K562 (cell line): ENCODE measurements at regions not wholly inside any gene's neighbourhood (a gene's known extent, or its start where the extent isn't known, plus 50 kb on each side); places are given as distances from the start of the nearest gene placed in this dataset.
A peak's percentile ranks its signal among the peaks of the same experiment; 100 is the strongest.

Experiments
- ATAC-seq: fragments of 200-7000 bp; cut with Tn5 transposase; 3 replicates; pipeline ENCODE4 v1.9.1; 2020; ENCODE audit warnings: moderate library complexity
- BruUV-seq: library from RNA; stranded (reverse); fragments of 400-500 nt; replicated peaks from 2 replicates; lab custom pipeline; 2021; lab: Mats Ljungman, UMichigan
- CTCF ChIA-PET: fragments of 300-600 bp; formaldehyde crosslinking; extraction: SDS; loops from one replicate; lab custom pipeline; 2021; ENCODE audit warnings: low intra/inter-chr PET ratio; lab: Yijun Ruan, JAX
- POLR2A ChIA-PET: fragments of 300-600, 350-650 bp; sonication (Branson Sonifier 250); formaldehyde crosslinking; extraction: SDS; loops from one replicate; lab custom pipeline; 2021; ENCODE audit warnings: antibody characterized with exemption, inconsistent platforms; lab: Yijun Ruan, JAX
- DNase-seq, 4 experiments: peaks; one replicate each; pipeline versions ENCODE4 v3.0.0 to v3.0.0-alpha.2; 2011 to 2018; ENCODE audit warnings: low spot score in 3 of 4, mixed read lengths in 3 of 4; ENCODE audit errors: extremely low read depth in 1 of 4
- FAIRE-seq: peaks from 2 replicates; lab custom pipeline; 2011; peaks lifted over from hg19 to GRCh38; lab: Jason Lieb, UNC
- H2AFZ ChIP-seq: 2 replicates; pipeline ENCODE4 v1.6.0; 2011; ENCODE audit warnings: low read depth, low read length, control low read depth, inconsistent platforms
- H3K27ac ChIP-seq: fragments of 200-600 bp; 3 replicates; pipeline ENCODE4 v1.8.0; 2011; ENCODE audit warnings: low read depth, mild to moderate bottlenecking, control low read depth, inconsistent platforms, low read length, moderate library complexity, mixed read lengths; ENCODE audit errors: extremely low read depth
- H3K27me3 ChIP-seq, 2 experiments: fragments of 300-600 bp in 1 of 2; 2 replicates in 1 of 2; 3 replicates in 1 of 2; pipeline versions ENCODE4 v1.6.0 to v1.8.0; 2011; ENCODE audit warnings: inconsistent platforms in 2 of 2, low read length in 2 of 2, mild to moderate bottlenecking in 1 of 2, mixed read lengths in 1 of 2, moderate library complexity in 1 of 2; ENCODE audit not compliant: control insufficient read depth in 2 of 2, insufficient read depth in 2 of 2
- H3K36me3 ChIP-seq: fragments of 300-600 bp; 3 replicates; pipeline ENCODE4 v1.8.0; 2011; ENCODE audit warnings: mild to moderate bottlenecking, low read length, inconsistent platforms; ENCODE audit not compliant: control insufficient read depth, insufficient read depth
- H3K4me1 ChIP-seq, 2 experiments: fragments of 200-600 bp in 1 of 2; replicated peaks in 1 of 2; 2 replicates in 1 of 2; 3 replicates in 1 of 2; pipeline versions ENCODE4 v1.5.1 to v1.8.0; 2011; ENCODE audit warnings: inconsistent platforms in 2 of 2, low read length in 2 of 2, mild to moderate bottlenecking in 1 of 2, mixed read lengths in 1 of 2, moderate library complexity in 1 of 2; ENCODE audit not compliant: control insufficient read depth in 2 of 2, insufficient read depth in 2 of 2
- H3K4me2 ChIP-seq: 2 replicates; pipeline ENCODE4 v1.6.1; 2011; ENCODE audit warnings: low read length, control low read depth, inconsistent platforms, mixed read lengths; ENCODE audit not compliant: insufficient read depth
- H3K4me3 ChIP-seq: fragments of 200-600 bp; sonication (generic), shearing (Covaris generic); 2 replicates; pipeline ENCODE4 v1.5.1; 2016; ENCODE audit warnings: control low read depth, inconsistent platforms
- H3K79me2 ChIP-seq: fragments of 200-600 bp; 3 replicates; pipeline ENCODE4 v1.8.0; 2011; ENCODE audit warnings: low read length, inconsistent platforms; ENCODE audit not compliant: control insufficient read depth, insufficient read depth
- H3K9ac ChIP-seq, 2 experiments: 2 replicates each; pipeline versions ENCODE4 v1.6.0 to v1.6.1; 2011; ENCODE audit warnings: low read depth in 2 of 2, low read length in 2 of 2, control low read depth in 1 of 2, inconsistent platforms in 1 of 2, mild to moderate bottlenecking in 1 of 2, mixed read lengths in 1 of 2; ENCODE audit not compliant: insufficient read depth in 1 of 2
- H3K9me1 ChIP-seq: one replicate; pipeline ENCODE4 v1.6.0; 2011; ENCODE audit warnings: inconsistent platforms, mild to moderate bottlenecking, low read length, moderate library complexity; ENCODE audit not compliant: control insufficient read depth, insufficient read depth
- H3K9me3 ChIP-seq: replicated peaks from 2 replicates; pipeline ENCODE4 v1.5.1; 2011; ENCODE audit warnings: low read depth, low read length, inconsistent platforms; ENCODE audit not compliant: control insufficient read depth, insufficient read depth
- H4K20me1 ChIP-seq: replicated peaks from 2 replicates; pipeline ENCODE4 v1.6.1; 2011; ENCODE audit warnings: low read length, inconsistent platforms, mixed read lengths; ENCODE audit not compliant: control insufficient read depth, insufficient read depth
- BDP1 ChIP-seq: IDR thresholded peaks from 3 replicates; pipeline ENCODE4 v1.6.1; 2011; ENCODE audit not compliant: insufficient read length, insufficient read depth
- FUS ChIP-seq: fragments of 200-400 bp; formaldehyde crosslinking; optimal IDR thresholded peaks from 2 replicates; pipeline ENCODE3; 2017; ENCODE audit warnings: low read depth, low read length
- L3MBTL2 ChIP-seq: fragments of 450-650 bp; IDR thresholded peaks from 2 replicates; pipeline ENCODE4 v1.6.1; 2016; ENCODE audit warnings: mild to moderate bottlenecking, moderate library complexity
- MAFK ChIP-seq: IDR thresholded peaks from 2 replicates; pipeline ENCODE4 v1.6.1; 2011; ENCODE audit warnings: low read length, improper control_type of control experiment
- NFIX ChIP-seq: fragments of 250-450 bp; sonication (Bioruptor Pico); IDR thresholded peaks from 2 replicates; pipeline ENCODE4 v1.4.0; 2020; ENCODE audit warnings: low read depth, mild to moderate bottlenecking, moderate library complexity
- NR2F6 ChIP-seq: fragments of 450-650 bp; formaldehyde crosslinking; IDR thresholded peaks from 2 replicates; pipeline ENCODE4 v1.4.0; 2020; ENCODE audit warnings: mild to moderate bottlenecking
- PHB ChIP-seq: fragments of 250-450 bp; sonication (Bioruptor Pico); IDR thresholded peaks from 2 replicates; pipeline ENCODE4 v1.5.0; 2021
- POLR2A ChIP-seq: fragments of 450-650 bp; conservative IDR thresholded peaks from 2 replicates; pipeline ENCODE4 v1.6.1; 2016
- PREB ChIP-seq: sonication (generic); formaldehyde crosslinking; IDR thresholded peaks from 2 replicates; pipeline ENCODE4 v1.8.1; 2023; ENCODE audit warnings: mild to moderate bottlenecking, missing genetic modification reagents
- ZNF584 ChIP-seq: fragments of 200-800 bp; sonication (Bioruptor generic); IDR thresholded peaks from 2 replicates; pipeline ENCODE4 v1.6.1; 2016; ENCODE audit warnings: low read depth, mild to moderate bottlenecking, missing genetic modification characterization, missing compliant biosample characterization
- ZNF589 ChIP-seq: fragments of 200-800 bp; sonication (Bioruptor generic); IDR thresholded peaks from 2 replicates; pipeline ENCODE4 v1.6.1; 2016; ENCODE audit warnings: low read depth, missing genetic modification characterization, missing compliant biosample characterization
- WGBS: fragments of 100-300 bp; shearing (Covaris generic); methylation state at CpG from one replicate; pipeline ENCODE4 v1.1.6; 2016; ENCODE audit warnings: low coverage, mixed read lengths; ENCODE audit not compliant: insufficient coverage; ENCODE audit errors: missing lambda C conversion rate; 5-methylcytosine and 5-hydroxymethylcytosine counted together
- in situ Hi-C: fragments of 300-500 bp; cut with MboI; formaldehyde crosslinking; loops from 4 replicates; pipeline ENCODE4 v1.15.0; 2018; ENCODE audit warnings: inconsistent platforms, mixed read lengths
- intact Hi-C: fragments of 100-400 bp; cut with micrococcal nuclease; formaldehyde crosslinking; loops from 2 replicates; pipeline ENCODE4 v1.14.2; 2022
- TF ChIP-seq, protein P1 (sequence below): fragments of 450-650 bp; IDR thresholded peaks from 2 replicates; pipeline ENCODE4 v1.6.1; 2016; ENCODE audit warnings: mild to moderate bottlenecking
- TF ChIP-seq, protein P2 (sequence below): sonication (generic); formaldehyde crosslinking; IDR thresholded peaks from 2 replicates; pipeline ENCODE4 v1.8.0; 2022; ENCODE audit warnings: mild to moderate bottlenecking, missing genetic modification reagents

GRCh38 chr2:176483901-176484568 lies 214.8 kb downstream of the MTX2 start:
- Histone ChIP-seq H4K20me1 (no peaks in the 10 kb centered on the region), H3K27me3 (no peaks in the 10 kb centered on the region; a peak in 1 of 5 replicates), H3K4me2 (no peak overlapping the region), H3K36me3 (no peaks in the 10 kb centered on the region), H3K9me1 (no peaks in the 10 kb centered on the region), H3K79me2 (no peaks in the 10 kb centered on the region), H3K9ac (no peak overlapping the region), H3K4me1 (no peaks in the 10 kb centered on the region), H3K9me3 (no peaks in the 10 kb centered on the region), H3K4me3 (no peak overlapping the region), H2AFZ (no peak overlapping the region), H3K27ac (no peak overlapping the region)
- WGBS, result under 1% methylated on average over 10 of the region's 10 CpGs
- BruUV-seq, result no TSS peak
- CTCF ChIA-PET, result no interaction called here
- FAIRE-seq (no peak), DNase-seq (peak in 1 of 4 experiments; percentile 13), ATAC-seq (peak; percentile 47; the same call in 1 of the 3 replicates)
- POLR2A ChIA-PET, result interaction anchor here (0.8 kb wide), 1 partner anchor 1281 kb away, joined by 3 read pairs; no protein-coding TSS in a partner anchor
- intact Hi-C loops, result no loop called here
- in situ Hi-C loops, result no loop called here
- TF ChIP-seq POLR2A (no peak), MAFK (no peak), FUS (no peak), NFIX (CRISPR knock-in tag) (no peak), ZNF589 (CRISPR knock-in tag) (no peak), PHB (CRISPR knock-in tag) (no peak), ZNF584 (no peak), NR2F6 (CRISPR knock-in tag) (no peak), PREB (no peak), L3MBTL2 (no peak), BDP1 (no peak)
- TF ChIP-seq, protein P1, sequence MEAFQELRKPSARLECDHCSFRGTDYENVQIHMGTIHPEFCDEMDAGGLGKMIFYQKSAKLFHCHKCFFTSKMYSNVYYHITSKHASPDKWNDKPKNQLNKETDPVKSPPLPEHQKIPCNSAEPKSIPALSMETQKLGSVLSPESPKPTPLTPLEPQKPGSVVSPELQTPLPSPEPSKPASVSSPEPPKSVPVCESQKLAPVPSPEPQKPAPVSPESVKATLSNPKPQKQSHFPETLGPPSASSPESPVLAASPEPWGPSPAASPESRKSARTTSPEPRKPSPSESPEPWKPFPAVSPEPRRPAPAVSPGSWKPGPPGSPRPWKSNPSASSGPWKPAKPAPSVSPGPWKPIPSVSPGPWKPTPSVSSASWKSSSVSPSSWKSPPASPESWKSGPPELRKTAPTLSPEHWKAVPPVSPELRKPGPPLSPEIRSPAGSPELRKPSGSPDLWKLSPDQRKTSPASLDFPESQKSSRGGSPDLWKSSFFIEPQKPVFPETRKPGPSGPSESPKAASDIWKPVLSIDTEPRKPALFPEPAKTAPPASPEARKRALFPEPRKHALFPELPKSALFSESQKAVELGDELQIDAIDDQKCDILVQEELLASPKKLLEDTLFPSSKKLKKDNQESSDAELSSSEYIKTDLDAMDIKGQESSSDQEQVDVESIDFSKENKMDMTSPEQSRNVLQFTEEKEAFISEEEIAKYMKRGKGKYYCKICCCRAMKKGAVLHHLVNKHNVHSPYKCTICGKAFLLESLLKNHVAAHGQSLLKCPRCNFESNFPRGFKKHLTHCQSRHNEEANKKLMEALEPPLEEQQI, result no peak
- TF ChIP-seq, protein P2, sequence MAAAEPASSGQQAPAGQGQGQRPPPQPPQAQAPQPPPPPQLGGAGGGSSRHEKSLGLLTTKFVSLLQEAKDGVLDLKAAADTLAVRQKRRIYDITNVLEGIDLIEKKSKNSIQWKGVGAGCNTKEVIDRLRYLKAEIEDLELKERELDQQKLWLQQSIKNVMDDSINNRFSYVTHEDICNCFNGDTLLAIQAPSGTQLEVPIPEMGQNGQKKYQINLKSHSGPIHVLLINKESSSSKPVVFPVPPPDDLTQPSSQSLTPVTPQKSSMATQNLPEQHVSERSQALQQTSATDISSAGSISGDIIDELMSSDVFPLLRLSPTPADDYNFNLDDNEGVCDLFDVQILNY (CRISPR knock-in tag), result no peak
